Endothelial cell of umbilical vein (primary cell): ENCODE measurements at regions not wholly inside any gene's neighbourhood (a gene's known extent, or its start where the extent isn't known, plus 50 kb on each side); places are given as distances from the start of the nearest gene placed in this dataset.

Experiments used
- BruUV-seq: library from RNA; stranded (reverse); fragments of 400-500 nt; replicated peaks from 2 replicates; lab custom pipeline; 2021; lab: Mats Ljungman, UMichigan
- CTCF ChIA-PET: fragments of 300-600, 350-600 bp; sonication (Branson Sonifier 250); formaldehyde crosslinking; loops from one replicate; lab custom pipeline; 2021; ENCODE audit warnings: antibody characterized with exemption, inconsistent platforms; lab: Charles Lee
- POLR2A ChIA-PET: fragments of 300-600, 350-600 bp; sonication (Branson Sonifier 250); formaldehyde crosslinking; loops from one replicate; lab custom pipeline; 2021; ENCODE audit warnings: antibody characterized with exemption, inconsistent platforms; lab: Charles Lee
- DNase-seq: peaks from one replicate; pipeline ENCODE4 v3.0.0-alpha.2; 2011; ENCODE audit warnings: low read depth, low spot score
- FAIRE-seq: peaks from 2 replicates; lab custom pipeline; 2011; peaks lifted over from hg19 to GRCh38; lab: Jason Lieb, UNC
- H2AFZ ChIP-seq: 2 replicates; pipeline ENCODE4 v1.6.0; 2012; ENCODE audit warnings: low read depth, low read length, control low read depth, inconsistent platforms
- H3K27ac ChIP-seq: 2 replicates; pipeline ENCODE4 v1.5.1; 2011; ENCODE audit warnings: low read depth, mild to moderate bottlenecking, control low read depth, low read length, moderate library complexity; ENCODE audit not compliant: insufficient read depth
- H3K27me3 ChIP-seq, 2 experiments: 2 replicates each; pipeline versions ENCODE4 v1.6.0 to v1.6.1; 2011; ENCODE audit warnings: low read length in 2 of 2, mixed read lengths in 1 of 2; ENCODE audit not compliant: control insufficient read depth in 2 of 2, insufficient read depth in 2 of 2
- H3K36me3 ChIP-seq, 2 experiments: 2 replicates in 1 of 2; 3 replicates in 1 of 2; pipeline ENCODE4 v1.5.1; 2011; ENCODE audit warnings: low read length in 2 of 2, mild to moderate bottlenecking in 1 of 2, moderate library complexity in 1 of 2; ENCODE audit not compliant: control insufficient read depth in 2 of 2, insufficient read depth in 2 of 2; ENCODE audit errors: extremely low read depth in 1 of 2
- H3K4me1 ChIP-seq: 3 replicates; pipeline ENCODE4 v1.5.1; 2011; ENCODE audit warnings: mild to moderate bottlenecking, low read length; ENCODE audit not compliant: control insufficient read depth, insufficient read depth; ENCODE audit errors: extremely low read depth
- H3K4me2 ChIP-seq: 2 replicates; pipeline ENCODE4 v1.6.1; 2011; ENCODE audit warnings: low read length, control low read depth, mixed read lengths; ENCODE audit not compliant: insufficient read depth
- H3K4me3 ChIP-seq, 3 experiments: fragments of 200-600 bp in 1 of 3; sonication (generic), shearing (Covaris generic) in 1 of 3; replicated peaks in 1 of 3; 2 replicates each; pipeline ENCODE4 v1.5.1; 2011 to 2016; ENCODE audit warnings: control low read depth in 3 of 3, low read length in 3 of 3, mild to moderate bottlenecking in 2 of 3, inconsistent platforms in 1 of 3, low read depth in 1 of 3, moderate library complexity in 1 of 3; ENCODE audit not compliant: insufficient read depth in 1 of 3
- H3K79me2 ChIP-seq: 2 replicates; pipeline ENCODE4 v1.6.0; 2012; ENCODE audit warnings: low read length, inconsistent platforms; ENCODE audit not compliant: control insufficient read depth, insufficient read depth
- H3K9ac ChIP-seq: replicated peaks from 2 replicates; pipeline ENCODE3; 2011; ENCODE audit warnings: low read length, control low read depth; ENCODE audit not compliant: insufficient read depth; ENCODE audit errors: extremely low read depth
- H3K9me1 ChIP-seq: replicated peaks from 3 replicates; pipeline ENCODE4 v1.6.0; 2011; ENCODE audit warnings: mild to moderate bottlenecking, low read length; ENCODE audit not compliant: control insufficient read depth, insufficient read depth; ENCODE audit errors: extremely low read depth
- H3K9me3 ChIP-seq: replicated peaks from 2 replicates; pipeline ENCODE4 v1.5.1; 2012; ENCODE audit warnings: low read length, inconsistent platforms; ENCODE audit not compliant: control insufficient read depth, insufficient read depth
- H4K20me1 ChIP-seq: replicated peaks from 2 replicates; pipeline ENCODE3; 2011; ENCODE audit warnings: mild to moderate bottlenecking, low read length; ENCODE audit not compliant: control insufficient read depth, insufficient read depth; ENCODE audit errors: extremely low read depth
- EZH2 ChIP-seq: IDR thresholded peaks from 2 replicates; pipeline ENCODE4 v1.6.1; 2012; ENCODE audit warnings: borderline replicate concordance, low read depth, mild to moderate bottlenecking, moderate library complexity, low read length, inconsistent platforms; ENCODE audit not compliant: severe bottlenecking
- FOS ChIP-seq: IDR thresholded peaks from 2 replicates; pipeline ENCODE4 v1.6.1; 2011; ENCODE audit warnings: mild to moderate bottlenecking, low read length, moderate library complexity, borderline replicate concordance; ENCODE audit not compliant: insufficient read depth
- GATA2 ChIP-seq: IDR thresholded peaks from 2 replicates; pipeline ENCODE4 v1.7.0; 2011; ENCODE audit warnings: low read depth, mild to moderate bottlenecking, moderate library complexity, mixed read lengths, low read length; ENCODE audit not compliant: insufficient read length, insufficient read depth
- MYC ChIP-seq: IDR thresholded peaks from one replicate; pipeline ENCODE4 v1.6.1; 2011; ENCODE audit warnings: mild to moderate bottlenecking, low read depth, low read length
- POLR2A ChIP-seq: IDR thresholded peaks from 2 replicates; pipeline ENCODE4 v1.6.1; 2012; ENCODE audit warnings: low read depth, mild to moderate bottlenecking, control low read depth, low read length
- POLR2AphosphoS5 ChIP-seq: IDR thresholded peaks from 2 replicates; pipeline ENCODE4 v1.6.1; 2012; ENCODE audit warnings: low read depth, mild to moderate bottlenecking, control low read depth, low read length, moderate library complexity; ENCODE audit not compliant: insufficient read depth
- dilution Hi-C: fragments of 300-500 bp; cut with MboI; formaldehyde crosslinking; loops from one replicate; pipeline ENCODE4 v1.15.0; 2019; ENCODE audit warnings: low sequenced_read_pairs; ENCODE audit not compliant: extremely low pct_ligation_motif_present
- intact Hi-C: fragments of 100-400 bp; cut with micrococcal nuclease; formaldehyde crosslinking; loops from one replicate; pipeline ENCODE4 v1.10.0; 2022
- TF ChIP-seq, protein P1 (sequence below), 2 donors: IDR thresholded peaks; 1 replicate in 1 of 2; 2 replicates in 1 of 2; pipeline ENCODE4 v1.5.1; 2011; ENCODE audit warnings: low read length in 2 of 2, mild to moderate bottlenecking in 2 of 2, moderate library complexity in 2 of 2, control low read depth in 1 of 2, inconsistent platforms in 1 of 2, low read depth in 1 of 2; ENCODE audit not compliant: insufficient read depth in 1 of 2; ENCODE audit errors: extremely low read depth in 1 of 2

DNA sequence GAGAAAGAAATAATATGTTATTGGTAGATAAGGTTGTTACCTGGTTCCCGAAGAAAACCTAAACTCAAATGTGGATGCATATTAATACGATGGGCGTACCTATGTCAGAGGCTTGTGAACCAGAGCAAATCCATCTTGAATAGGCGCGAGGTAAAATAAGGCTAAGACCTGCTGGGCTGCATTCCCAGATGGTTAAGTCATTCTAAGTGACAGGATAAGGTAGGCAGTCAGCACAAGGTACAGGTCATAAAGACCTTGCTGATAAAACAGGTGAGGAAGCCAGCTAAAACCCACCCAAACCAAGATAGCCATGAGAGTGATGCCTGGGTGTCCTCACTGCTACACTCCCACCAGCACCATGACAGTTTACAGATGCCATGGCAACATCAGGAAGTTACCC lies 1400.1 kb downstream of the CDH8 start:
- POLR2A ChIA-PET = no interaction called here
- dilution Hi-C loops = no loop called here

DNA sequence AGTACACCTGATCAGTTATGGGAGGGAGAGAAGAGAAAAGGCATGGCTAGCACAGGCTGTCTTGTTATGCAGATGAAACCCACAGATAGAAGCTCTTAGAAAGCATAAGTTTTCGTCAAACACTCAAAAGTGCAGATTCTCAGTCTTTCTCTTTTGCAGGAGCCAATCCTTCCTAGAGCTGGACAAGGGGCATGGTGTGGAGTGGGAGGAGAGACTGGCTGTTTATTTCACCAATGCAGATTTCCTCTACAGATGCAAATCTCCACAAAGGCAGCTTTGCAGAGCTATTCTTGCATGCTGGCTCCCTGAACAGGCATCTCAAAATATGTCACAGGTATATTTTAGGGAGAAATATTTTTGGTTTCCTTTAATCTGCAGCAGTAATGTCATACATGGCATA lies 1400.7 kb downstream of the CDH8 start:
- no peak overlapping the region for H3K4me2 ChIP-seq
- CTCF ChIA-PET = no interaction called here
- TF ChIP-seq GATA2 (no peak), MYC (no peak), EZH2 (no peak), POLR2A (no peak), POLR2AphosphoS5 (no peak)
- TF ChIP-seq, protein P1, sequence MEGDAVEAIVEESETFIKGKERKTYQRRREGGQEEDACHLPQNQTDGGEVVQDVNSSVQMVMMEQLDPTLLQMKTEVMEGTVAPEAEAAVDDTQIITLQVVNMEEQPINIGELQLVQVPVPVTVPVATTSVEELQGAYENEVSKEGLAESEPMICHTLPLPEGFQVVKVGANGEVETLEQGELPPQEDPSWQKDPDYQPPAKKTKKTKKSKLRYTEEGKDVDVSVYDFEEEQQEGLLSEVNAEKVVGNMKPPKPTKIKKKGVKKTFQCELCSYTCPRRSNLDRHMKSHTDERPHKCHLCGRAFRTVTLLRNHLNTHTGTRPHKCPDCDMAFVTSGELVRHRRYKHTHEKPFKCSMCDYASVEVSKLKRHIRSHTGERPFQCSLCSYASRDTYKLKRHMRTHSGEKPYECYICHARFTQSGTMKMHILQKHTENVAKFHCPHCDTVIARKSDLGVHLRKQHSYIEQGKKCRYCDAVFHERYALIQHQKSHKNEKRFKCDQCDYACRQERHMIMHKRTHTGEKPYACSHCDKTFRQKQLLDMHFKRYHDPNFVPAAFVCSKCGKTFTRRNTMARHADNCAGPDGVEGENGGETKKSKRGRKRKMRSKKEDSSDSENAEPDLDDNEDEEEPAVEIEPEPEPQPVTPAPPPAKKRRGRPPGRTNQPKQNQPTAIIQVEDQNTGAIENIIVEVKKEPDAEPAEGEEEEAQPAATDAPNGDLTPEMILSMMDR (IDR thresholded peaks at IDR 0.05; ENCODE audit: extremely low read depth in 1 of 2, insufficient read depth in 1 of 2, low read depth in 1 of 2, low read length in 2 of 2) = no peak
- FAIRE-seq = no peak
- no peaks in the 10 kb centered on the region for H3K4me1 ChIP-seq
- H3K27me3 ChIP-seq = no peaks in the 10 kb centered on the region
- H4K20me1 ChIP-seq = no peaks in the 10 kb centered on the region
- dilution Hi-C loops (no loop called here), intact Hi-C loops (no loop called here)
- POLR2A ChIA-PET = no interaction called here
- no peak overlapping the region for H3K27ac ChIP-seq
- no peaks in the 10 kb centered on the region for H3K9me1 ChIP-seq
- H3K79me2 ChIP-seq = no peaks in the 10 kb centered on the region
- H2AFZ ChIP-seq = no peak overlapping the region
- BruUV-seq = no TSS peak
- DNase-seq = no peak
- no peaks in the 10 kb centered on the region for H3K36me3 ChIP-seq
- no peak overlapping the region for H3K4me3 ChIP-seq
- peaks cover 1% of the 10 kb centered on the region for H3K9me3 ChIP-seq
- H3K9ac ChIP-seq = no peak overlapping the region

More for the DNA sequence above, 1400.1 kb downstream of the CDH8 start:
- DNase-seq (no peak), FAIRE-seq (no peak)
- H3K36me3 ChIP-seq = no peaks in the 10 kb centered on the region
- H3K9me1 ChIP-seq = no peaks in the 10 kb centered on the region
- no peak overlapping the region for H3K27ac ChIP-seq
- no peak overlapping the region for H3K9ac ChIP-seq
- H3K4me1 ChIP-seq = no peaks in the 10 kb centered on the region
- H3K4me2 ChIP-seq = no peak overlapping the region
- no TSS peak for BruUV-seq
- no peak overlapping the region for H3K4me3 ChIP-seq
- no peaks in the 10 kb centered on the region for H4K20me1 ChIP-seq
- no peak for TF ChIP-seq FOS
- H2AFZ ChIP-seq = no peak overlapping the region
- no peaks in the 10 kb centered on the region for H3K27me3 ChIP-seq
- CTCF ChIA-PET = no interaction called here
- intact Hi-C loops = no loop called here
- peaks cover 1% of the 10 kb centered on the region for H3K9me3 ChIP-seq
- no peaks in the 10 kb centered on the region for H3K79me2 ChIP-seq
